ENCODE measurements at regions not wholly inside any gene's neighbourhood (a gene's known extent, or its start where the extent isn't known, plus 50 kb on each side); places are given as distances from the start of the nearest gene placed in this dataset.

GRCh38 chr13:40407567-40407966, 258.9 kb downstream of the FOXO1 start:
- H3K4me2 ChIP-seq (ENCODE audit: insufficient read depth, low read length): no peak overlapping the region
- no peaks in the 10 kb centered on the region for H3K79me2 ChIP-seq (ENCODE audit: control insufficient read depth, insufficient read depth, low read length)
- H3K27ac ChIP-seq (ENCODE audit: extremely low read depth, low read depth, low read length): no peak overlapping the region
- H2AFZ ChIP-seq (ENCODE audit: low read depth, low read length): no peak overlapping the region
- H3K9ac ChIP-seq (ENCODE audit: insufficient read depth in 1 of 2, low read depth in 2 of 2, low read length in 2 of 2): no peak overlapping the region
- 9% methylated on average over 3 of the region's 3 CpGs for WGBS (ENCODE audit: insufficient coverage, low coverage, missing lambda C conversion rate)
- no peaks in the 10 kb centered on the region for H3K9me3 ChIP-seq (replicated peaks; ENCODE audit: control insufficient read depth, insufficient read depth, low read depth, low read length)
- H3K27me3 ChIP-seq (ENCODE audit: control insufficient read depth in 2 of 2, insufficient read depth in 2 of 2, low read length in 2 of 2): peaks cover 0 to 15% of the 10 kb centered on the region in 2 experiments; a peak in 2 of 5 replicates
- H3K4me3 ChIP-seq: no peak overlapping the region
- FAIRE-seq (no peak), DNase-seq (ENCODE audit: extremely low read depth in 1 of 4, low spot score in 3 of 4) (no peak), ATAC-seq (no peak)
- no TSS peak for BruUV-seq (replicated peaks)
- TF ChIP-seq SRSF7 (optimal IDR thresholded peaks at IDR 0.05; ENCODE audit: low read depth, low read length) (no peak), NELFE (IDR thresholded peaks at IDR 0.05; ENCODE audit: insufficient read depth, insufficient read length) (no peak), ZNF212 (CRISPR knock-in tag; IDR thresholded peaks at IDR 0.05) (no peak), PURB (CRISPR knock-in tag; IDR thresholded peaks at IDR 0.05; ENCODE audit: low read depth) (no peak), SNIP1 (IDR thresholded peaks at IDR 0.05; ENCODE audit: low read depth) (no peak), RERE (CRISPR knock-in tag; IDR thresholded peaks at IDR 0.05; ENCODE audit: borderline replicate concordance) (no peak), RFX7 (CRISPR knock-in tag; IDR thresholded peaks at IDR 0.05) (no peak), CCNT2 (IDR thresholded peaks at IDR 0.05; ENCODE audit: borderline replicate concordance, extremely low read depth, insufficient read length, low read depth, low read length) (no peak), RBM25 (IDR thresholded peaks at IDR 0.05; ENCODE audit: low read depth, low read length, severe bottlenecking) (no peak), SUPT5H (IDR thresholded peaks at IDR 0.05) (no peak), EGR1 (conservative IDR thresholded peaks at IDR 0.05) (no peak), UBTF (IDR thresholded peaks at IDR 0.05; ENCODE audit: borderline replicate concordance in 1 of 2, low read depth in 2 of 2, low read length in 2 of 2) (no peak), NFE2L1 (tag; IDR thresholded peaks at IDR 0.05; ENCODE audit: borderline replicate concordance, low read depth) (no peak), BCL6 (CRISPR knock-in tag; IDR thresholded peaks at IDR 0.05) (no peak), FUS (optimal IDR thresholded peaks at IDR 0.05; ENCODE audit: low read depth, low read length) (no peak), PTBP1 (IDR thresholded peaks at IDR 0.05; ENCODE audit: low read depth, low read length) (no peak), TGIF2 (CRISPR knock-in tag; IDR thresholded peaks at IDR 0.05) (no peak)
- no peaks in the 10 kb centered on the region for H3K4me1 ChIP-seq (replicated peaks in 1 of 2; ENCODE audit: control insufficient read depth in 2 of 2, insufficient read depth in 2 of 2, low read length in 2 of 2)
- no peaks in the 10 kb centered on the region for H3K36me3 ChIP-seq (ENCODE audit: control insufficient read depth, insufficient read depth, low read length)
- H3K9me1 ChIP-seq (ENCODE audit: control insufficient read depth, insufficient read depth, low read length): no peaks in the 10 kb centered on the region
- intact Hi-C loops (cut with micrococcal nuclease) (no loop called here), in situ Hi-C loops (cut with MboI) (no loop called here)
- H4K20me1 ChIP-seq (replicated peaks; ENCODE audit: control insufficient read depth, insufficient read depth, low read length): no peaks in the 10 kb centered on the region
- ChIA-PET CTCF (ENCODE audit: low intra/inter-chr PET ratio) (no interaction called here), POLR2A (no interaction called here)
